Activated CD8-positive, alpha-beta T cell treated with anti-CD3 and anti-CD28 coated beads for 36 hours (primary cell): ENCODE measurements at regions not wholly inside any gene's neighbourhood (a gene's known extent, or its start where the extent isn't known, plus 50 kb on each side); places are given as distances from the start of the nearest gene placed in this dataset.

Experiments used
- ATAC-seq: fragments of 200-7000 bp; cut with Tn5 transposase; one replicate; pipeline ENCODE4 v1.10.0; 2021; ENCODE audit warnings: mild to moderate bottlenecking, moderate library complexity
- CTCF ChIA-PET: fragments of 350-600 bp; sonication (Branson Sonifier 250); formaldehyde crosslinking; loops from one replicate; lab custom pipeline; 2021; ENCODE audit warnings: antibody characterized with exemption; lab: Charles Lee
- POLR2A ChIA-PET: fragments of 350-600 bp; sonication (Branson Sonifier 250); formaldehyde crosslinking; loops from one replicate; lab custom pipeline; 2021; ENCODE audit warnings: antibody characterized with exemption; lab: Charles Lee
- DNase-seq: peaks from one replicate; pipeline ENCODE4 v3.0.0-alpha.2; 2020
- H3K27ac Mint-ChIP-seq: one replicate; pipeline ENCODE4 v1.8.0; 2021; ENCODE audit warnings: mild to moderate bottlenecking, mixed read lengths
- H3K27me3 Mint-ChIP-seq: one replicate; pipeline ENCODE4 v1.8.0; 2021; ENCODE audit warnings: mixed read lengths
- H3K36me3 Mint-ChIP-seq: one replicate; pipeline ENCODE4 v1.8.0; 2021; ENCODE audit warnings: low read depth, mixed read lengths
- H3K4me1 Mint-ChIP-seq: one replicate; pipeline ENCODE4 v1.8.0; 2021; ENCODE audit warnings: low read depth, mixed read lengths
- H3K4me3 Mint-ChIP-seq: one replicate; pipeline ENCODE4 v1.8.0; 2021; ENCODE audit warnings: mild to moderate bottlenecking, moderate library complexity, mixed read lengths
- H3K9me3 Mint-ChIP-seq: one replicate; pipeline ENCODE4 v1.8.0; 2021; ENCODE audit warnings: mixed read lengths
- CTCF ChIP-seq: fragments of 200-600 bp; IDR thresholded peaks from one replicate; pipeline ENCODE4 v1.8.0; 2022; ENCODE audit warnings: antibody characterized with exemption, mild to moderate bottlenecking
- intact Hi-C: fragments of 100-400 bp; cut with micrococcal nuclease; formaldehyde crosslinking; loops from one replicate; pipeline ENCODE4 v1.10.0; 2022

- Mint-ChIP-seq H3K27ac (no peak overlapping the region), H3K9me3 (peaks cover 2% of the 10 kb centered on the region), H3K36me3 (no peaks in the 10 kb centered on the region), H3K27me3 (peaks cover under 1% of the 10 kb centered on the region), H3K4me1 (no peaks in the 10 kb centered on the region), H3K4me3 (no peak overlapping the region)
- intact Hi-C loops, result no loop called here
- ChIA-PET CTCF (interaction anchor here (1.0 kb wide), 1 partner anchor 11 kb away, joined by 3 read pairs; no protein-coding TSS in a partner anchor), POLR2A (no interaction called here)
- DNase-seq (no peak), ATAC-seq (no peak)
- TF ChIP-seq CTCF, result no peak
Observed at GRCh38 chr12:19880721-19881120, 441.4 kb downstream of the AEBP2 start.

GRCh38 chr12:19882346-19882745, 443.1 kb downstream of the AEBP2 start:
- CTCF ChIA-PET, result no interaction called here
- no peaks in the 10 kb centered on the region for H3K36me3 Mint-ChIP-seq
- intact Hi-C loops, result no loop called here
- TF ChIP-seq CTCF, result no peak
- H3K4me3 Mint-ChIP-seq, result no peak overlapping the region
- no peak overlapping the region for H3K27ac Mint-ChIP-seq
- peaks cover 2% of the 10 kb centered on the region for H3K9me3 Mint-ChIP-seq
- POLR2A ChIA-PET, result no interaction called here
- ATAC-seq (no peak), DNase-seq (no peak)
- no peaks in the 10 kb centered on the region for H3K4me1 Mint-ChIP-seq
- H3K27me3 Mint-ChIP-seq, result no peaks in the 10 kb centered on the region

- no peak for TF ChIP-seq CTCF
- no peak for DNase-seq
- Mint-ChIP-seq H3K27ac (no peak overlapping the region), H3K36me3 (no peaks in the 10 kb centered on the region), H3K9me3 (peaks cover 2% of the 10 kb centered on the region), H3K4me1 (no peaks in the 10 kb centered on the region), H3K4me3 (no peak overlapping the region), H3K27me3 (no peaks in the 10 kb centered on the region)
- ChIA-PET CTCF (no interaction called here), POLR2A (no interaction called here)
- no peak for ATAC-seq
- intact Hi-C loops, result no loop called here
Observed at GRCh38 chr12:19884021-19884492, 444.8 kb downstream of the AEBP2 start.

GRCh38 chr12:19885093-19885812, 446.0 kb downstream of the AEBP2 start:
- DNase-seq (no peak), ATAC-seq (no peak)
- CTCF ChIA-PET, result no interaction called here
- Mint-ChIP-seq H3K4me3 (no peak overlapping the region), H3K27me3 (no peaks in the 10 kb centered on the region), H3K36me3 (no peaks in the 10 kb centered on the region), H3K4me1 (no peaks in the 10 kb centered on the region), H3K9me3 (peaks cover 2% of the 10 kb centered on the region), H3K27ac (no peak overlapping the region)
- no peak for TF ChIP-seq CTCF
- POLR2A ChIA-PET, result no interaction called here
- intact Hi-C loops, result no loop called here

GRCh38 chr12:19886065-19886464, 446.8 kb downstream of the AEBP2 start:
- no peaks in the 10 kb centered on the region for H3K36me3 Mint-ChIP-seq
- DNase-seq (no peak), ATAC-seq (no peak)
- H3K27me3 Mint-ChIP-seq, result no peaks in the 10 kb centered on the region
- intact Hi-C loops, result no loop called here
- no peak for TF ChIP-seq CTCF
- POLR2A ChIA-PET, result no interaction called here
- no peaks in the 10 kb centered on the region for H3K4me1 Mint-ChIP-seq
- H3K27ac Mint-ChIP-seq, result no peak overlapping the region
- CTCF ChIA-PET, result no interaction called here
- H3K4me3 Mint-ChIP-seq, result no peak overlapping the region
- peaks cover 2% of the 10 kb centered on the region for H3K9me3 Mint-ChIP-seq
